ENCODE measurements at regions not wholly inside any gene's neighbourhood (a gene's known extent, or its start where the extent isn't known, plus 50 kb on each side); places are given as distances from the start of the nearest gene placed in this dataset.

GRCh38 chr7:17136126-17136525 is 162.3 kb upstream of the AHR start:
- ATAC-seq (no peak), DNase-seq (ENCODE audit: missing footprints) (no peak)
- intact Hi-C loops (cut with DNase I) = no loop called here

DNA sequence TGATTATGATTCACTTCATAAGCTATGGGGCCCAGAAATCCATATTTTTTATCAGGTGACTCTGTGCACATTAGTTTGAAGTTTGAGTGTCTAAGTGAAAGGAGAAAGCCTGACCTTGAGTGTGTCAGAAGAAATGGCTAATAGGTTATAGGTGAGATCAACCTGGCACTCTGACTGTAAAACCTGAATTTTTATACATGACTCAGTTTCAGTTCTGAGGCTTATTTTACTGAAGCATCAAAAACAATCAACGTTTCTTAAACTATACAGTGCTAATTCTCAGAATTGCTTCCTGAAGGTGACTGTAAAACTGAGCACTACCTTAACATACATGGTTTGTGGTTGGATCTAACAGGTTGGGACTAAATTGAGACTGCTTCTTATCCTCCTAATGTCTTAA is 159.4 kb upstream of the AHR start:
- intact Hi-C loops (cut with DNase I) = no loop called here
- DNase-seq (ENCODE audit: missing footprints) = no peak

DNA sequence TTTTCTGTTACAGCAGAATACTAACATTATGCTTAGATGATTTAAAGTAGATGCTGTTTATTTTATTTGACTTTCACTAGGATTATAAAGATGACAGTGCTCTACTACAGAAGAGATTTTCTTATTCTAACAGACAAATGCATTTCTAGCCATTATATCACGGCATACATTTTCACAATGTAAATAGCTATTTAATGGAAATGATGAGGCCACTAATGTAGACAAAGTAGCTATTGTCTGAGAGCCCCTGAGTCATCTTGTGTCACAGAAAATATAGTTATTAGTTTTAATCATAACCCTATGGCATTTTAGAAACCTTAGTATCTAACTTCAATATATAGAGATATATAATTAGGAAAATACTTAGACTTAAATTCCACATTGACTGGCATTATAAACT is 158.0 kb upstream of the AHR start:
- ATAC-seq (no peak), DNase-seq (ENCODE audit: missing footprints) (no peak)
- intact Hi-C loops (cut with DNase I) = no loop called here

More for the DNA sequence above, 159.4 kb upstream of the AHR start:
- no peak for ATAC-seq

- DNase-seq (ENCODE audit: missing footprints) (no peak), ATAC-seq (no peak)
- intact Hi-C loops (cut with DNase I) = no loop called here
These were observed 155.5 kb upstream of the AHR start for GRCh38 chr7:17142831-17143541.

DNA sequence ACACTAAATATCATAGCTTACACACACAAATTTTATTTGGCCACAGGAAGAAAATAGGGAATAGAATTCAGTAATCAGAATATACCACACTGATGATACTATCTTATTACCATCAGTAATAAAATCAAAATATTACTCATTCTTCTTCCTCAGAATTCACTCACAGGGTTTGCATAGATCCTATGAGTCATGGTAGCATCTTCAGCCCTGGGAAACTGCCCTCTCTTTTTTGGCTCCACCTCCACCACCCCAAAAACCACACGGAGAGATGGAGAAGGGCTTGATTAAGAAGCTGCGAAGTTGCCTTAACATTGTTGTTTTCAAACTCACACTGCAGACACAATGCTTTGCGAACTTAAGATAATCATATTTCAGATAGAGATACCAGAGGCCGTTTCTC is 154.1 kb upstream of the AHR start:
- DNase-seq (ENCODE audit: missing footprints) (no peak), ATAC-seq (no peak)
- intact Hi-C loops (cut with DNase I) = no loop called here

- ATAC-seq (no peak), DNase-seq (ENCODE audit: missing footprints) (no peak)
- intact Hi-C loops (cut with DNase I) = no loop called here
These were observed 151.8 kb upstream of the AHR start for GRCh38 chr7:17146621-17147020.

DNA sequence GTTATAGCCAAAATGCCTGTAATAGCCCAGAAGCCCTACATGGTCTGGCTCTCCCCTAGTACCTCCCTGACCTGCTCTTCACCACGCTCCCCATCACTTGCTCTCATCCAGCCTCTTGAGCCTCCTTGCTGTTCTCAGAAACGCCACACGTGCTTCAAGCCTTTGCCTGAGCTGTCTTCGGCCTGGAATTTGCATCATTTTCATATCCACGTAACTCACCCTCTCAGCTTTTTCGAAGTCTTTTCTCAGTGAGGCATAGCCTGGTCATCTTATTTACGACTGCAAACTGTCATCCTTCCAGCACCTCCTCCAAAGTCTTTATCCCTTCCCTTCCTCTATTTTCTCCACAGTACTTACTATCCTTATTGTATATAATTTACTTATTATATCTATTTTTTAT is 151.0 kb upstream of the AHR start:
- ATAC-seq (no peak), DNase-seq (ENCODE audit: missing footprints) (no peak)
- intact Hi-C loops (cut with DNase I) = no loop called here

GRCh38 chr7:17150018-17150417 is 148.4 kb upstream of the AHR start:
- intact Hi-C loops (cut with DNase I) = no loop called here
- ATAC-seq (no peak), DNase-seq (ENCODE audit: missing footprints) (no peak)

GRCh38 chr7:17152721-17153120 is 145.7 kb upstream of the AHR start:
- intact Hi-C loops (cut with DNase I) = no loop called here
- no peak for DNase-seq (ENCODE audit: missing footprints)
- ATAC-seq = peak; percentile 39

- ATAC-seq = no peak
- intact Hi-C loops (cut with DNase I) = no loop called here
- DNase-seq (ENCODE audit: missing footprints) = no peak
These were observed 144.9 kb upstream of the AHR start for GRCh38 chr7:17153536-17153935.

DNA sequence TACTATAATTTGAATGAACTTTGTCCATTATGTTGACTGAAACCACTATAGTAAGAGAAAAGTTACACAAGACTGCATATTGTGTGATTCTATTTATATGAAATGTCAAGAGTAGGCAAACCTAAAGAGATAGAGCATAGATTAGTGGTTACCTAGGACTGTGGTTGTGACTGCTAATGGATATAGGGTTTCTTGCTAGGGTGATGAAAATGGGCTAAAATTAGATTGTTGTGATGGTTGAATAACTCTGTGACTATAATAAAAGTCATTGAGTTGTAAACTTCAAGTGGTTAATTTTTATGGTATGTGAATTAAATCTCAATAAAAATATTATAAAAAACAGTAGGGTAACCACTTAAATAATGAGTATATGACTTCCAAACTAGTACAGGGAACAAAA is 142.9 kb upstream of the AHR start:
- intact Hi-C loops (cut with DNase I) = no loop called here
- no peak for ATAC-seq
- DNase-seq (ENCODE audit: missing footprints) = no peak

DNA sequence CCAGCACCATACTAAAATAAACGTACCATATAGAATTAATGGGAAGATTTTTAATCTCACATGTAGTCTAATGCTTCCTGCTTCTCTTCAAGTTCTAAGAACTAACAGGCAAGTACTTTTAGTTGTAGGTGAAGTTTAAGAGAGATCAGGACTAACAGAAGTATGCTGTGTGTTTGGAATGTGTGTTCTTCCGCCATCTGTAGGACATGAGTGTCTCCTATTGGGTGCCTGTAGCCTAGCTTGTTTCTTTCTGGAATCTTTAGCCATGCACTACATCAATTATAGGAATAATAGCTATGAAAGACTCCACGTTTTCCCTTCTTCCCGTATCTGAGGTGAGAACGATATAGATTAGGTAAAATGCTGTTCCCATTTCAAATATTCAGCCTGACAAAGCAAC is 140.2 kb upstream of the AHR start:
- DNase-seq (ENCODE audit: missing footprints) (no peak), ATAC-seq (no peak)
- intact Hi-C loops (cut with DNase I) = no loop called here

GRCh38 chr7:17159500-17160037 is 138.9 kb upstream of the AHR start:
- no peak for DNase-seq (ENCODE audit: missing footprints)
- ATAC-seq = no peak
- intact Hi-C loops (cut with DNase I) = no loop called here

DNA sequence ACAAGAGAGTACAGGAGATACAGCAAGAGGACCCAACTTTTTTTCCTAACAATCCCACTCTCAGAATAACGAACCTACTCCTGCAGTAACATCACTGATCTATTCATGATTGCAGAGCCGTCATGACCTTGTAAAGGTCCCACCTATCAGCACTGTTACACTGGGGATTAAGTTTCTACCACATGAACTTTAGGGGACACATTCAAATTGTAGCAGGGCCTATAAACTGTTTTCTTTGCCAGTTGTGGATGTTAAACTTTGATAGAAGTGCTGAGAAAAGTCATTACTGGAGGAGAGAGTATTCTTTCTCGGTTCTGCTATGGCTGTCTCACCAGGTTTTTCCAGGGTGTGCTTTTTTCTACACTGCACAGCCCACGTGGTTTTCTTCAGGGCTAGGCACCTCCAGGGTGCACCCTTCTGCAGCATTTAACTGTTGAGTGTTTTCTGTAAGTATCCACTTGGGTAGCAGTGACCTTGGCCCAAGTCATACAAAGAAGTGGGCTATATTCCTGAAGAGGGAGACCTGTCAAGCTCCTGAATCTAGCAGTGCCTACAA is 131.6 kb upstream of the AHR start:
- intact Hi-C loops (cut with DNase I) = no loop called here
- no peak for DNase-seq (ENCODE audit: missing footprints)
- no peak for ATAC-seq

DNA sequence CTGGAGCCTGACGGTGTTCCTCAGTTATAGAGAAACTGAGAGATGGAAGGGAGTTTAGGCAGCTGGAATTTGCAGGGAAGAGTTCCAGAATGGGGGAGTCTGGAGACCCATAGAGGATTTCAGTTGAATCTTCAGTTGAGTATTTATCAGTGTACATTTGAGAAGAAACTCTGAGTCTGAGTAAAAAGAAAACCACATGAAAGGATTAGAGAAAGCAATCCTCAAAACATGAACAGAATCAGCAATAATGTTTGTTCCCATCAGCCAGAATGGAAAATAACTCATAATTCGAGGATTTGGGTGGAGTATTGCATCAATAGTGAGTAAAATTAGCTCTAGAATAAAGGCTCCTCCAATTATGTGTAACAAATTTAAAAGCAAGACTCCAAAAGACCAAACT is 130.0 kb upstream of the AHR start:
- no peak for DNase-seq (ENCODE audit: missing footprints)
- no peak for ATAC-seq
- intact Hi-C loops (cut with DNase I) = no loop called here

- intact Hi-C loops (cut with DNase I) = no loop called here
- no peak for ATAC-seq
- no peak for DNase-seq (ENCODE audit: missing footprints)
These were observed 127.0 kb upstream of the AHR start for GRCh38 chr7:17171427-17171826.

DNA sequence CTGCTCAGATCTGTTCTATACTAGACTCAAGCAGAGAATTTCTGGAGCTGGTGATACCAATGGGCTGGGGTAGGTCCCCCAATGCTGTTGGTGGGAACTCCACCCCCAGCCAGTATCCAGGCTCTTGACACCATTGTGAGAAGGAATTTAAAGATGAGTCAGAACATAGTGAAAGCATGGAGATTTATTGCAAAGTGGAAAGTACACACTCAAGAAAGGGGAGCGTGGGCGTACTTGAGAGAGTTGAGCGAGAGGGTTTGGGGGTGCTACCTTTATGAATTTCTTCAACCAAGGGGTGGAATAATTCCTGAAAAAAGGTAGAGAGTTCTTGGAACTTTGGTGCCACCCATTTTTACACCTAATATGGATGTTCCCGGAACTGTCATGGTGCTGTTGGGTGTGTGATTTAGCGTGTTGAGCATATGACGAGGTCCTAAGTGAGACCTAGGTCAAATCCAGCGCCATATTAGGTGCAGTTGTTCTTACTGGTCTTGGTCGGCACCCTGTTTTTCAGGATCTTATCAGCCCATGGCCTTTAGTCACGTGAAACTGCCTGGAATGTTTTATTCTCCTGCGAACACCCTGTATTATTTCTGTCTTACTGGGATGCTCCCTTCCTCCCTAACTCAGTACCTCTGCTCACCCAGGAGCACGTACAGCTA is 122.0 kb upstream of the AHR start:
- ATAC-seq = no peak
- intact Hi-C loops (cut with DNase I) = no loop called here
- DNase-seq (ENCODE audit: missing footprints) = no peak

DNA sequence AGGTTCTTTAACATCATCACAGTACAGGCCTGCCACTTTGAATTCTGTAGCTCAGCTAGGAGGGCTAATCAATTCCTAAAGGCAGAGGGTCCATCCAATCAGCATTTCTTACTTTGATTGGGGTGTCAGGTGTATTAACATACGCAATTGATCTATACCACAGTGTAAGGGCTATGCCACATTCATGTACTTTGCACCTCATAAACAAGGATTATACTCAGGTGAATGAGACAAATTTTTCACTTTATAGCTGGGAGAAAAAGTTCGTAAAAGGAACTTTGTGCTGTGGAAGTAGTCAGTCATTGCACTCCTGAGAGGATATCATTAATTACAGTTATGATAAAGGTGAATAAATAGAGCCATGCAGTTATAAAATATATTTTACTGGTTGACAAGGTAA is 119.9 kb upstream of the AHR start:
- ATAC-seq (no peak), DNase-seq (ENCODE audit: missing footprints) (no peak)
- intact Hi-C loops (cut with DNase I) = no loop called here

DNA sequence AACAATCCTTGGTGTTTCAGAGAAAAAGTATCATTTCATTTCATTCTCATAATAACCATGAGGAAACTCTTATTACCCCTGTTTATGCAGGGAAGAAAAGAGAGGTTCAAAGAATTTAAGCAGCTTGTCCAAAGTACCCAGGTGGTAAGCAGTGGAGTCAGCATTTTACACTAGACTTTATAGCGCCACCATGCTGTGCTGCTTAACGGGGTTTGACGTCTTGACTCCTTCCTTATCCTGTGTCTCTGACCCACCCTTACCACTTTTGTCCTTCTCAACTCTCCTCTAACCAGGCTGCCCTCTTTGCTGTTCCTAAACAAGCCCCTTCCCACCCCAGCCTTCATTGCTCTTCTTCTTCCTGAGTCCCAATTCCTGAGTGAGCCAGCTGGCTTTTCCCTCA is 117.0 kb upstream of the AHR start:
- intact Hi-C loops (cut with DNase I) = no loop called here
- ATAC-seq (no peak), DNase-seq (ENCODE audit: missing footprints) (no peak)

- intact Hi-C loops (cut with DNase I) = no loop called here
- DNase-seq (ENCODE audit: missing footprints) = no peak
- ATAC-seq = peak; percentile 44
These were observed 114.7 kb upstream of the AHR start for GRCh38 chr7:17183630-17184328.

Data from Right ventricle myocardium inferior (tissue), 1 donor.